ENCODE measurements at regions not wholly inside any gene's neighbourhood (a gene's known extent, or its start where the extent isn't known, plus 50 kb on each side); places are given as distances from the start of the nearest gene placed in this dataset.

DNA sequence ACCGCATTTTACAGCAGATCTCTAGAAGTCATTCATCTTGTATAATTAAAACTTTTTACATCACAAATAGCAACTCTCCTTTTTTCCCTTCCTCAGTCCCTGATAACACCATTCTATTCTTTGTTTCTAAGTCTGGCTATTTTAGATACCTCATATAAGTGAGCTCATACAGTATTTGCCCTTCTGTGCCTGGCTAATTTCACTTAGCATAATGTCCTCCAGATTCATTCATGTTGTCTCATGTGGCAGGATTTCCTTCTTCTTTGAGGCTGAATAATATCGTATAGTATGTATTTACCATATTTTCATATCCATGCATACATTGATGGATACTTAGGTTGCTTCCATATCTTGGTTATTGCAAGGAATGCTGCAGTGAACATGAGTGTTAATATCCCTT lies 362.0 kb downstream of the RFC3 start:
- no peak for TF ChIP-seq EZH2 (IDR thresholded peaks at IDR 0.05; ENCODE audit: low read depth)
- TF ChIP-seq, protein P1, sequence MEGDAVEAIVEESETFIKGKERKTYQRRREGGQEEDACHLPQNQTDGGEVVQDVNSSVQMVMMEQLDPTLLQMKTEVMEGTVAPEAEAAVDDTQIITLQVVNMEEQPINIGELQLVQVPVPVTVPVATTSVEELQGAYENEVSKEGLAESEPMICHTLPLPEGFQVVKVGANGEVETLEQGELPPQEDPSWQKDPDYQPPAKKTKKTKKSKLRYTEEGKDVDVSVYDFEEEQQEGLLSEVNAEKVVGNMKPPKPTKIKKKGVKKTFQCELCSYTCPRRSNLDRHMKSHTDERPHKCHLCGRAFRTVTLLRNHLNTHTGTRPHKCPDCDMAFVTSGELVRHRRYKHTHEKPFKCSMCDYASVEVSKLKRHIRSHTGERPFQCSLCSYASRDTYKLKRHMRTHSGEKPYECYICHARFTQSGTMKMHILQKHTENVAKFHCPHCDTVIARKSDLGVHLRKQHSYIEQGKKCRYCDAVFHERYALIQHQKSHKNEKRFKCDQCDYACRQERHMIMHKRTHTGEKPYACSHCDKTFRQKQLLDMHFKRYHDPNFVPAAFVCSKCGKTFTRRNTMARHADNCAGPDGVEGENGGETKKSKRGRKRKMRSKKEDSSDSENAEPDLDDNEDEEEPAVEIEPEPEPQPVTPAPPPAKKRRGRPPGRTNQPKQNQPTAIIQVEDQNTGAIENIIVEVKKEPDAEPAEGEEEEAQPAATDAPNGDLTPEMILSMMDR (conservative IDR thresholded peaks at IDR 0.05): no peak
